ENCODE measurements at regions not wholly inside any gene's neighbourhood (a gene's known extent, or its start where the extent isn't known, plus 50 kb on each side); places are given as distances from the start of the nearest gene placed in this dataset.

- TF ChIP-seq, protein P1, sequence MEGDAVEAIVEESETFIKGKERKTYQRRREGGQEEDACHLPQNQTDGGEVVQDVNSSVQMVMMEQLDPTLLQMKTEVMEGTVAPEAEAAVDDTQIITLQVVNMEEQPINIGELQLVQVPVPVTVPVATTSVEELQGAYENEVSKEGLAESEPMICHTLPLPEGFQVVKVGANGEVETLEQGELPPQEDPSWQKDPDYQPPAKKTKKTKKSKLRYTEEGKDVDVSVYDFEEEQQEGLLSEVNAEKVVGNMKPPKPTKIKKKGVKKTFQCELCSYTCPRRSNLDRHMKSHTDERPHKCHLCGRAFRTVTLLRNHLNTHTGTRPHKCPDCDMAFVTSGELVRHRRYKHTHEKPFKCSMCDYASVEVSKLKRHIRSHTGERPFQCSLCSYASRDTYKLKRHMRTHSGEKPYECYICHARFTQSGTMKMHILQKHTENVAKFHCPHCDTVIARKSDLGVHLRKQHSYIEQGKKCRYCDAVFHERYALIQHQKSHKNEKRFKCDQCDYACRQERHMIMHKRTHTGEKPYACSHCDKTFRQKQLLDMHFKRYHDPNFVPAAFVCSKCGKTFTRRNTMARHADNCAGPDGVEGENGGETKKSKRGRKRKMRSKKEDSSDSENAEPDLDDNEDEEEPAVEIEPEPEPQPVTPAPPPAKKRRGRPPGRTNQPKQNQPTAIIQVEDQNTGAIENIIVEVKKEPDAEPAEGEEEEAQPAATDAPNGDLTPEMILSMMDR (conservative IDR thresholded peaks at IDR 0.05): no peak
- no peak for TF ChIP-seq EZH2 (IDR thresholded peaks at IDR 0.05; ENCODE audit: low read depth)
Measured at GRCh38 chr2:19503915-19504314, 145.5 kb upstream of the OSR1 start.
